WERI-Rb-1 (cell line): ENCODE measurements at regions not wholly inside any gene's neighbourhood (a gene's known extent, or its start where the extent isn't known, plus 50 kb on each side); places are given as distances from the start of the nearest gene placed in this dataset.

Source experiments
- DNase-seq: peaks from one replicate; pipeline ENCODE4 v3.0.0-alpha.2; 2020
- H3K27ac ChIP-seq: fragments of 250-450 bp; sonication (Bioruptor Pico); 2 replicates; pipeline ENCODE4 v1.5.1; 2020; ENCODE audit warnings: mild to moderate bottlenecking, moderate library complexity
- H3K27me3 ChIP-seq: fragments of 250-450 bp; sonication (Bioruptor Pico); 2 replicates; pipeline ENCODE4 v1.5.1; 2021; ENCODE audit warnings: mild to moderate bottlenecking, low read depth, moderate library complexity; ENCODE audit not compliant: insufficient read depth, severe bottlenecking
- H3K36me3 ChIP-seq: fragments of 250-450 bp; sonication (Bioruptor Pico); 2 replicates; pipeline ENCODE4 v1.5.1; 2020; ENCODE audit warnings: mild to moderate bottlenecking, moderate library complexity
- H3K4me3 ChIP-seq: 2 replicates; pipeline ENCODE4 v1.5.1; 2011; ENCODE audit warnings: low read depth, mild to moderate bottlenecking, control low read depth, low read length
- H3K9me3 ChIP-seq: fragments of 250-450 bp; sonication (Bioruptor Pico); 2 replicates; pipeline ENCODE4 v1.5.1; 2021; ENCODE audit warnings: mild to moderate bottlenecking, moderate library complexity; ENCODE audit not compliant: severe bottlenecking
- CTCF ChIP-seq: IDR thresholded peaks from 2 replicates; pipeline ENCODE4 v1.5.1; 2011; ENCODE audit warnings: low read depth, mild to moderate bottlenecking, control low read depth, inconsistent platforms, low read length

DNA sequence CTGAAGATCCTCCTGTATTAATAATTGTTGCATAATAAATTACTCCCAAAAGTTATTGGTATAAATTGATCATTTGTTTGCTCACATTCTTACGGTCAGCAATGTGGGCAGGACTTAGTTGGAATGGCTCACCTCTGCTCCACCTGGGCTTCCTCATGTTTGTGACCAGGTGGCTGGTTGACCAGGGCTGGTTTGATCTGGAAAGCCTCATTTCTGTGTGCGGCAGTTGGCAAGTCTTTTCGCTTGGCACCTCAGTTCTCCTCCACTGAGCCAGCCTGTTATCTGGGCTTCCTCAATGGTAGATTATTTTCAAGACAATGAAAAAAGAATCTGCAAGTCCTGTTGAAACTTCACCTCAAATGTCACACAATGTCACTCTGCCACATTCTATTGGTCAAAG, 301.1 kb downstream of the TBL1XR1 start:
- Histone ChIP-seq H3K27me3 (no peaks in the 10 kb centered on the region), H3K36me3 (no peaks in the 10 kb centered on the region), H3K27ac (no peak overlapping the region), H3K9me3 (no peaks in the 10 kb centered on the region), H3K4me3 (no peak overlapping the region)
- TF ChIP-seq CTCF: no peak
- DNase-seq: no peak

GRCh38 chr3:176879710-176880109, 317.6 kb downstream of the TBL1XR1 start:
- H3K27me3 ChIP-seq: no peaks in the 10 kb centered on the region
- H3K36me3 ChIP-seq: no peaks in the 10 kb centered on the region
- H3K9me3 ChIP-seq: peaks cover 3% of the 10 kb centered on the region
- H3K27ac ChIP-seq: no peak overlapping the region
- no peak for TF ChIP-seq CTCF
- DNase-seq: no peak
- no peak overlapping the region for H3K4me3 ChIP-seq

GRCh38 chr3:176873261-176873660, 324.0 kb downstream of the TBL1XR1 start:
- Histone ChIP-seq H3K27ac (no peak overlapping the region), H3K4me3 (no peak overlapping the region), H3K27me3 (no peaks in the 10 kb centered on the region), H3K9me3 (no peaks in the 10 kb centered on the region), H3K36me3 (no peaks in the 10 kb centered on the region)
- no peak for TF ChIP-seq CTCF
- no peak for DNase-seq

GRCh38 chr3:176872771-176873209, 324.5 kb downstream of the TBL1XR1 start:
- no peaks in the 10 kb centered on the region for H3K9me3 ChIP-seq
- no peaks in the 10 kb centered on the region for H3K27me3 ChIP-seq
- no peak overlapping the region for H3K27ac ChIP-seq
- H3K36me3 ChIP-seq: no peaks in the 10 kb centered on the region
- DNase-seq: peak; percentile 53
- no peak overlapping the region for H3K4me3 ChIP-seq
- TF ChIP-seq CTCF: peak; percentile 79

- Histone ChIP-seq H3K4me3 (no peak overlapping the region), H3K9me3 (no peaks in the 10 kb centered on the region), H3K27me3 (no peaks in the 10 kb centered on the region), H3K27ac (no peak overlapping the region), H3K36me3 (no peaks in the 10 kb centered on the region)
- no peak for TF ChIP-seq CTCF
- DNase-seq: no peak
Measured at GRCh38 chr3:176870451-176870850, 326.8 kb downstream of the TBL1XR1 start.
